Lower leg skin (tissue), 3 donors: ENCODE measurements at regions not wholly inside any gene's neighbourhood (a gene's known extent, or its start where the extent isn't known, plus 50 kb on each side); places are given as distances from the start of the nearest gene placed in this dataset.
"Not testable (repeated sequence)": the region's sequence is repeated elsewhere in the genome, so short reads cannot be mapped to it uniquely, and the experiment has no call there.

Experiments used
- POLR2A ChIP-seq, 2 donors: fragments of 450-650 bp; IDR thresholded peaks; one replicate each; pipeline ENCODE4 v1.6.1; 2016 to 2017; ENCODE audit warnings: antibody characterized with exemption in 2 of 2, mild to moderate bottlenecking in 1 of 2, moderate library complexity in 1 of 2
- TF ChIP-seq, protein P1 (sequence below), 3 donors: fragments of 450-650 bp; IDR thresholded peaks; one replicate each; pipeline ENCODE4 v1.5.1; 2016; ENCODE audit warnings: antibody characterized with exemption in 3 of 3, mild to moderate bottlenecking in 3 of 3, moderate library complexity in 2 of 3

DNA sequence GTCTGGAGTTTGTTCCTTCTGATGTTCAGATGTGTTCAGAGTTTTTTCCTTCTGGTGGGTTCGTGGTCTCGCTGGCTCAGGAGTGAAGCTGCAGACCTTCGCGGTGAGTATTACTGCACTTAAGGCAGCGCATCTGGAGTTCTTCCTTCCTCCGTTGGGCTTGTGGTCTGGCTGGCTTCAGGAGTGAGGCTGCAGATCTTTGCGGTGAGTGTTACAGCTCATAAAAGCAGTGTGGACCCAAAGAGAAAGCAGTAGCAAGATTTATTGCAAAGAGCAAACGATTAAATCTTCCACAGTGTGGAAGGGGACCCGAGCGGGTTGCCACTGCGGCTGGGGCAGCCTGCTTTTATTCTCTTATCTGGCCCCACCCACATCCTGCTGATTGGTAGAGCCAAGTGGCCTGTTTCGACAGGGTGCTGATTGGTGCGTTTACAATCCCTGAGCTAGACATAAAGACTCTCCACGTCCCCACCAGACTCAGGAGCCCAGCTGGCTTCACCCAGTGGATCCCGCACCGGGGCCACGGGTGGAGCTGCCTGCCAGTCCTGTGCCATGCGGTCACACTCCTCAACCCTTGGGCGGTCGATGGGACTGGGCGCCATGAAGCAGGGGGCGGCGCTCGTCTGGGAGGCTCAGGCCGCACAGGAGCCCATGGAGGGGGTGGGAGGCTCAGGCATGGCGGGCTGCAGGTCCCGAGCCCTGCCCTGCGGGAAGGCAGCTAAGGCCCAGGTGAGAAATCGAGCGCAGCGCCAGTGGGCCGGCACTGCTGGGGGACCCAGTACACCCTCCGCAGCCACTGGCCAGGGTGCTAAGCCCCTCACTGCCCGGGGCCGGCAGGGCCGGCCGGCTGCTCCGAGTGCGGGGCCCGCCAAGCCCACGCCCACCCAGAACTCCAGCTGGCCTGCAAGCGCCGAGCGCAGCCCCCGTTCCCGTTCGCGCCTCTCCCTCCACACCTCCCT lies 315.3 kb upstream of the SGK1 start:
- not testable (repeated sequence) for TF ChIP-seq POLR2A (IDR thresholded peaks at IDR 0.05)
- TF ChIP-seq, protein P1, sequence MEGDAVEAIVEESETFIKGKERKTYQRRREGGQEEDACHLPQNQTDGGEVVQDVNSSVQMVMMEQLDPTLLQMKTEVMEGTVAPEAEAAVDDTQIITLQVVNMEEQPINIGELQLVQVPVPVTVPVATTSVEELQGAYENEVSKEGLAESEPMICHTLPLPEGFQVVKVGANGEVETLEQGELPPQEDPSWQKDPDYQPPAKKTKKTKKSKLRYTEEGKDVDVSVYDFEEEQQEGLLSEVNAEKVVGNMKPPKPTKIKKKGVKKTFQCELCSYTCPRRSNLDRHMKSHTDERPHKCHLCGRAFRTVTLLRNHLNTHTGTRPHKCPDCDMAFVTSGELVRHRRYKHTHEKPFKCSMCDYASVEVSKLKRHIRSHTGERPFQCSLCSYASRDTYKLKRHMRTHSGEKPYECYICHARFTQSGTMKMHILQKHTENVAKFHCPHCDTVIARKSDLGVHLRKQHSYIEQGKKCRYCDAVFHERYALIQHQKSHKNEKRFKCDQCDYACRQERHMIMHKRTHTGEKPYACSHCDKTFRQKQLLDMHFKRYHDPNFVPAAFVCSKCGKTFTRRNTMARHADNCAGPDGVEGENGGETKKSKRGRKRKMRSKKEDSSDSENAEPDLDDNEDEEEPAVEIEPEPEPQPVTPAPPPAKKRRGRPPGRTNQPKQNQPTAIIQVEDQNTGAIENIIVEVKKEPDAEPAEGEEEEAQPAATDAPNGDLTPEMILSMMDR (IDR thresholded peaks at IDR 0.05) = not testable (repeated sequence)
